H1 (cell line): ENCODE measurements at regions not wholly inside any gene's neighbourhood (a gene's known extent, or its start where the extent isn't known, plus 50 kb on each side); places are given as distances from the start of the nearest gene placed in this dataset.

Source experiments
- TF ChIP-seq, protein P1 (sequence below): IDR thresholded peaks from 2 replicates; pipeline ENCODE4 v1.6.1; 2012; ENCODE audit warnings: inconsistent platforms

DNA sequence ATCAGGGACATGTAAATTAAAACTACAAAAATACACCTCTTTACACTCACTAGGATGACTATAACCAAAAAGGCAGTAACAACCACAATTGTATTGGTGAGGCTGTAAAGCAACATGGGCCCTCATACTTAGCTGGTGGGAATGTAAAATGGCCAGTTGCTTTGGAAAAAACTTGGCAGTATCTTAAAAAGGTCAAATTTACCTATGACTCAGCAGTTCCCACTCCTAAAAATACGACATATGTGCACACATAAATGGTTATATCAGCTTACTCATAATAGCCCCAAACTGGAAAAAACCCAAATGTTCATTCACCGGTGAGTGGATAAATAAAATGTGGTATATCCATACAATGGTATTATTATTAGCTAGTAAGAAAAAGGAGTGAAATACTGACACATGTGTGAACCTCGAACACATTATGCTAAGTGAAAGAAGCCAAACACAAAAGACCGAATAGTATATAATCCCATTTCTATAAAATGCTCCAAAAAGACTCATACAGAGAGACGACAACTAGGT is 391.4 kb downstream of the NPIPA8 start (continued):
- TF ChIP-seq, protein P1, sequence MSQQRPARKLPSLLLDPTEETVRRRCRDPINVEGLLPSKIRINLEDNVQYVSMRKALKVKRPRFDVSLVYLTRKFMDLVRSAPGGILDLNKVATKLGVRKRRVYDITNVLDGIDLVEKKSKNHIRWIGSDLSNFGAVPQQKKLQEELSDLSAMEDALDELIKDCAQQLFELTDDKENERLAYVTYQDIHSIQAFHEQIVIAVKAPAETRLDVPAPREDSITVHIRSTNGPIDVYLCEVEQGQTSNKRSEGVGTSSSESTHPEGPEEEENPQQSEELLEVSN: no peak
